Hepatocyte (in vitro differentiated cells): ENCODE measurements at regions not wholly inside any gene's neighbourhood (a gene's known extent, or its start where the extent isn't known, plus 50 kb on each side); places are given as distances from the start of the nearest gene placed in this dataset.
"Not testable (repeated sequence)": the region's sequence is repeated elsewhere in the genome, so short reads cannot be mapped to it uniquely, and the experiment has no call there.

Experiments used
- DNase-seq: peaks from one replicate; pipeline ENCODE4 v3.0.0-alpha.2; 2016; ENCODE audit warnings: low spot score
- H2AFZ ChIP-seq: fragments of 200-600 bp; sonication (generic); 2 replicates; pipeline ENCODE4 v1.6.0; 2016; ENCODE audit warnings: antibody characterized with exemption, mild to moderate bottlenecking
- H3K27ac ChIP-seq: fragments of 200-600 bp; sonication (generic); 2 replicates; pipeline ENCODE4 v1.5.1; 2016; ENCODE audit warnings: mild to moderate bottlenecking
- H3K27me3 ChIP-seq: fragments of 200-600 bp; sonication (generic); 2 replicates; pipeline ENCODE4 v1.6.1; 2016
- H3K36me3 ChIP-seq: fragments of 200-600 bp; sonication (generic); replicated peaks from 2 replicates; pipeline ENCODE4 v1.5.1; 2016; ENCODE audit warnings: low read depth; ENCODE audit not compliant: insufficient read depth
- H3K4me1 ChIP-seq: fragments of 200-600 bp; sonication (generic); 2 replicates; pipeline ENCODE4 v1.5.1; 2016; ENCODE audit warnings: mild to moderate bottlenecking, moderate library complexity; ENCODE audit not compliant: insufficient read depth
- H3K4me2 ChIP-seq: fragments of 200-600 bp; sonication (generic); 2 replicates; pipeline ENCODE4 v1.6.0; 2016
- H3K4me3 ChIP-seq: fragments of 200-600 bp; sonication (generic); 2 replicates; pipeline ENCODE4 v1.5.1; 2016; ENCODE audit warnings: mild to moderate bottlenecking
- H3K79me2 ChIP-seq: fragments of 200-600 bp; sonication (generic); 2 replicates; pipeline ENCODE4 v1.6.0; 2017; ENCODE audit warnings: mild to moderate bottlenecking
- H3K9me2 ChIP-seq: fragments of 200-600 bp; sonication (generic); replicated peaks from 2 replicates; pipeline ENCODE4 v1.6.0; 2017; ENCODE audit warnings: mild to moderate bottlenecking; ENCODE audit not compliant: insufficient read depth
- H3K9me3 ChIP-seq: fragments of 200-600 bp; sonication (generic); 2 replicates; pipeline ENCODE4 v1.5.1; 2016; ENCODE audit warnings: low read depth, mild to moderate bottlenecking
- H4K20me1 ChIP-seq: fragments of 200-600 bp; sonication (generic); 2 replicates; pipeline ENCODE4 v1.6.0; 2016; ENCODE audit warnings: mild to moderate bottlenecking; ENCODE audit not compliant: insufficient read depth, poor library complexity, severe bottlenecking
- CTCF ChIP-seq: fragments of 200-600 bp; sonication (generic); IDR thresholded peaks from 2 replicates; pipeline ENCODE4 v1.5.1; 2016; ENCODE audit warnings: antibody characterized with exemption, mild to moderate bottlenecking; ENCODE audit not compliant: poor library complexity
- EZH2 ChIP-seq: fragments of 200-600 bp; sonication (generic); IDR thresholded peaks from 2 replicates; pipeline ENCODE4 v1.6.1; 2016; ENCODE audit warnings: antibody characterized with exemption, mild to moderate bottlenecking, borderline replicate concordance
- EZH2phosphoT487 ChIP-seq: fragments of 200-600 bp; sonication (generic); IDR thresholded peaks from one replicate; pipeline ENCODE4 v1.6.1; 2018; ENCODE audit warnings: antibody characterized with exemption, mild to moderate bottlenecking, low read depth, moderate library complexity; ENCODE audit not compliant: unreplicated experiment, severe bottlenecking
- WGBS: methylation state at CpG from one replicate; pipeline ENCODE4 v1.1.6; 2016; ENCODE audit warnings: low lambda C conversion rate; ENCODE audit errors: missing lambda C conversion rate; 5-methylcytosine and 5-hydroxymethylcytosine counted together

GRCh38 chr14:101293605-101294004, 267.7 kb upstream of the DIO3 start:
- no peak for DNase-seq
- no peak overlapping the region for H3K4me2 ChIP-seq
- no peak overlapping the region for H3K27ac ChIP-seq
- H2AFZ ChIP-seq, result no peak overlapping the region
- no peaks in the 10 kb centered on the region for H3K27me3 ChIP-seq
- H4K20me1 ChIP-seq, result no peaks in the 10 kb centered on the region
- H3K36me3 ChIP-seq, result no peaks in the 10 kb centered on the region
- peaks cover 27% of the 10 kb centered on the region for H3K4me1 ChIP-seq
- no peak for TF ChIP-seq EZH2phosphoT487
- TF ChIP-seq CTCF, result no peak
- no peak for TF ChIP-seq EZH2
- no peaks in the 10 kb centered on the region for H3K9me3 ChIP-seq
- no peaks in the 10 kb centered on the region for H3K9me2 ChIP-seq
- no peaks in the 10 kb centered on the region for H3K79me2 ChIP-seq
- no peak overlapping the region for H3K4me3 ChIP-seq

GRCh38 chr14:101294136-101294535, 267.2 kb upstream of the DIO3 start:
- no peak for TF ChIP-seq CTCF
- TF ChIP-seq EZH2, result no peak
- no peak for TF ChIP-seq EZH2phosphoT487
- H3K4me2 ChIP-seq, result no peak overlapping the region
- H3K27ac ChIP-seq, result no peak overlapping the region
- no peak overlapping the region for H2AFZ ChIP-seq
- no peaks in the 10 kb centered on the region for H3K9me3 ChIP-seq
- H4K20me1 ChIP-seq, result no peaks in the 10 kb centered on the region
- no peaks in the 10 kb centered on the region for H3K9me2 ChIP-seq
- no peak for DNase-seq
- H3K79me2 ChIP-seq, result no peaks in the 10 kb centered on the region
- no peaks in the 10 kb centered on the region for H3K27me3 ChIP-seq
- H3K4me3 ChIP-seq, result no peak overlapping the region
- no peaks in the 10 kb centered on the region for H3K36me3 ChIP-seq
- 78% methylated on average over 1 of the region's 1 CpG for WGBS
- H3K4me1 ChIP-seq, result peaks cover 22% of the 10 kb centered on the region

GRCh38 chr14:101299781-101300180, 261.5 kb upstream of the DIO3 start:
- not testable (repeated sequence) for H3K27me3 ChIP-seq, H3K4me3 ChIP-seq, H3K36me3 ChIP-seq, H4K20me1 ChIP-seq, H2AFZ ChIP-seq, H3K9me2 ChIP-seq, H3K9me3 ChIP-seq, DNase-seq, H3K4me1 ChIP-seq, H3K79me2 ChIP-seq
- 20% methylated on average over 4 of the region's 4 CpGs for WGBS
- H3K27ac ChIP-seq, result peak overlapping the region; percentile 71
- H3K4me2 ChIP-seq, result peak overlapping the region; percentile 22

GRCh38 chr14:101301011-101301410, 260.3 kb upstream of the DIO3 start:
- H3K36me3 ChIP-seq, result no peaks in the 10 kb centered on the region
- H4K20me1 ChIP-seq, result no peaks in the 10 kb centered on the region
- no peaks in the 10 kb centered on the region for H3K79me2 ChIP-seq
- H3K9me2 ChIP-seq, result no peaks in the 10 kb centered on the region
- no peak overlapping the region for H3K4me2 ChIP-seq
- H2AFZ ChIP-seq, result no peak overlapping the region
- no peak overlapping the region for H3K4me3 ChIP-seq
- 71% methylated on average over 2 of the region's 2 CpGs for WGBS
- no peak for TF ChIP-seq EZH2phosphoT487
- no peak for TF ChIP-seq CTCF
- TF ChIP-seq EZH2, result no peak
- no peaks in the 10 kb centered on the region for H3K9me3 ChIP-seq
- H3K27me3 ChIP-seq, result no peaks in the 10 kb centered on the region
- H3K4me1 ChIP-seq, result peaks cover 8% of the 10 kb centered on the region
- H3K27ac ChIP-seq, result peak overlapping the region; percentile 46
- DNase-seq, result no peak

DNA sequence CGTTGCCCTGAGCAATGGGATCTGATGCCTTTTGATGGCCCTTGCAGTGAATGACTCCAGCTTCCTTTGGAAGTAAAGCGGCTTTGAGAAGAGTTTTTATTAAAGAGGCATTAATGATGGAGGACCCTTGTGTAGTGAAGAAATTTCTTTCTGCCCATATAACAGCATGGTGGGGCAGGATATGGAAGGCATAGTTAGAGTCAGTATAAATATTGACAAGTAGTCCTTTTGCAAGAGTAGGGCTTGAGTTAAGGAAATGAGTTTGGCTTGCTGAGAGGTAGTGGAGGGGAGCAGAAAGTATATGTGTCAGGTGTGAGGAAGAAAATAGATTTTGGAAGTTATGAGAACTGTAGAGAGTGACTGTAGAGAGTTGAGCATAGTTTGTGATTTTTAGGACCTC, 254.1 kb upstream of the DIO3 start:
- DNase-seq, H3K27ac ChIP-seq, H3K4me2 ChIP-seq, H3K9me3 ChIP-seq, H3K4me1 ChIP-seq, H3K4me3 ChIP-seq, H3K36me3 ChIP-seq, H2AFZ ChIP-seq, H3K9me2 ChIP-seq, H4K20me1 ChIP-seq, H3K27me3 ChIP-seq, H3K79me2 ChIP-seq: not testable (repeated sequence)
- 85% methylated on average over 2 of the region's 2 CpGs for WGBS

GRCh38 chr14:101311186-101311585, 250.1 kb upstream of the DIO3 start:
- DNase-seq, H3K4me2 ChIP-seq, H2AFZ ChIP-seq, H3K4me1 ChIP-seq, H3K4me3 ChIP-seq, H3K27me3 ChIP-seq, H3K9me2 ChIP-seq, H3K79me2 ChIP-seq, H4K20me1 ChIP-seq, H3K27ac ChIP-seq, H3K9me3 ChIP-seq, H3K36me3 ChIP-seq: not testable (repeated sequence)
- WGBS, result 89% methylated on average over 7 of the region's 7 CpGs
